NK-92 treated with Interleukin-12 subunit alpha and Interleukin-12 subunit beta, amount 100 ng/mL, for 24 hours (cell line): ENCODE measurements at regions not wholly inside any gene's neighbourhood (a gene's known extent, or its start where the extent isn't known, plus 50 kb on each side); places are given as distances from the start of the nearest gene placed in this dataset.

Experiments used
- DNase-seq: peaks from one replicate; lab custom pipeline; 2025; lab: John Stamatoyannopoulos, UW

- no peak for DNase-seq
These were observed 111.1 kb upstream of the ARHGAP5 start for GRCh38 chr14:31965735-31966598.

GRCh38 chr14:31966896-31967668, 110.0 kb upstream of the ARHGAP5 start:
- DNase-seq = no peak

GRCh38 chr14:31967669-31967975, 109.5 kb upstream of the ARHGAP5 start:
- DNase-seq = no peak

- no peak for DNase-seq
These were observed 108.8 kb upstream of the ARHGAP5 start for GRCh38 chr14:31968107-31968810.

- DNase-seq = no peak
These were observed 108.0 kb upstream of the ARHGAP5 start for GRCh38 chr14:31968956-31969698.

- no peak for DNase-seq
These were observed 107.3 kb upstream of the ARHGAP5 start for GRCh38 chr14:31969699-31970240.

- no peak for DNase-seq
These were observed 106.4 kb upstream of the ARHGAP5 start for GRCh38 chr14:31970744-31971143.

GRCh38 chr14:31971612-31972011, 105.5 kb upstream of the ARHGAP5 start:
- no peak for DNase-seq

- DNase-seq = no peak
These were observed 100.0 kb upstream of the ARHGAP5 start for GRCh38 chr14:31977001-31977556.

- DNase-seq = no peak
These were observed 98.7 kb upstream of the ARHGAP5 start for GRCh38 chr14:31978423-31978822.

- DNase-seq = no peak
These were observed 94.5 kb upstream of the ARHGAP5 start for GRCh38 chr14:31982642-31983041.

- no peak for DNase-seq
These were observed 90.7 kb upstream of the ARHGAP5 start for GRCh38 chr14:31986405-31986804.

GRCh38 chr14:31987721-31988120, 89.4 kb upstream of the ARHGAP5 start:
- no peak for DNase-seq

- no peak for DNase-seq
These were observed 88.9 kb upstream of the ARHGAP5 start for GRCh38 chr14:31988244-31988643.

GRCh38 chr14:31990183-31990857, 86.8 kb upstream of the ARHGAP5 start:
- DNase-seq = no peak

- no peak for DNase-seq
These were observed 86.1 kb upstream of the ARHGAP5 start for GRCh38 chr14:31990926-31991572.

GRCh38 chr14:31992011-31992447, 85.1 kb upstream of the ARHGAP5 start:
- no peak for DNase-seq

GRCh38 chr14:31993521-31993951, 83.6 kb upstream of the ARHGAP5 start:
- DNase-seq = no peak

- no peak for DNase-seq
These were observed 82.6 kb upstream of the ARHGAP5 start for GRCh38 chr14:31994391-31995033.

GRCh38 chr14:32003585-32003984, 73.5 kb upstream of the ARHGAP5 start:
- no peak for DNase-seq
